Activated CD4-positive, alpha-beta T cell treated with anti-CD3 and anti-CD28 coated beads for 36 hours (primary cell): ENCODE measurements at regions not wholly inside any gene's neighbourhood (a gene's known extent, or its start where the extent isn't known, plus 50 kb on each side); places are given as distances from the start of the nearest gene placed in this dataset.

Source experiments
- ATAC-seq: fragments of 200-7000 bp; cut with Tn5 transposase; one replicate; pipeline ENCODE4 v1.10.0; 2021; ENCODE audit warnings: mild to moderate bottlenecking, moderate library complexity
- CTCF ChIA-PET: fragments of 350-600 bp; sonication (Branson Sonifier 250); formaldehyde crosslinking; loops from one replicate; lab custom pipeline; 2021; ENCODE audit warnings: antibody characterized with exemption; lab: Charles Lee
- POLR2A ChIA-PET: fragments of 350-600 bp; sonication (Branson Sonifier 250); formaldehyde crosslinking; loops from one replicate; lab custom pipeline; 2021; ENCODE audit warnings: antibody characterized with exemption, inconsistent platforms; lab: Charles Lee
- DNase-seq: peaks from one replicate; pipeline ENCODE4 v3.0.0-alpha.2; 2020
- H3K27ac Mint-ChIP-seq: one replicate; pipeline ENCODE4 v1.8.0; 2021; ENCODE audit warnings: mixed read lengths
- H3K27me3 Mint-ChIP-seq: one replicate; pipeline ENCODE4 v1.8.0; 2021; ENCODE audit warnings: mixed read lengths
- H3K36me3 Mint-ChIP-seq: one replicate; pipeline ENCODE4 v1.8.0; 2021; ENCODE audit warnings: low read depth, mixed read lengths
- H3K4me1 Mint-ChIP-seq: one replicate; pipeline ENCODE4 v1.8.0; 2021; ENCODE audit warnings: mixed read lengths
- H3K4me3 Mint-ChIP-seq: one replicate; pipeline ENCODE4 v1.8.0; 2021; ENCODE audit warnings: mild to moderate bottlenecking, moderate library complexity, mixed read lengths
- H3K9me3 Mint-ChIP-seq: one replicate; pipeline ENCODE4 v1.8.0; 2021; ENCODE audit warnings: low read depth, mixed read lengths
- intact Hi-C, 2 experiments: fragments of 100-400 bp; cut with DNase I in 1 of 2; cut with micrococcal nuclease in 1 of 2; formaldehyde crosslinking; loops; one replicate each; pipeline versions ENCODE4 v1.14.2 to v1.15.1; 2022 to 2024; cut with DNase I, micrococcal nuclease

GRCh38 chr5:117805058-117805457 lies 1183.3 kb downstream of the DTWD2 start:
- DNase-seq, result no peak
- POLR2A ChIA-PET, result no interaction called here
- Mint-ChIP-seq H3K4me1 (no peaks in the 10 kb centered on the region), H3K27ac (no peak overlapping the region), H3K9me3 (peaks cover 5% of the 10 kb centered on the region), H3K27me3 (no peaks in the 10 kb centered on the region), H3K36me3 (no peaks in the 10 kb centered on the region), H3K4me3 (no peak overlapping the region)
- CTCF ChIA-PET, result no interaction called here
- intact Hi-C loops, result no loop called here
- no peak for ATAC-seq

- Mint-ChIP-seq H3K27me3 (no peaks in the 10 kb centered on the region), H3K9me3 (peaks cover 5% of the 10 kb centered on the region), H3K4me3 (no peak overlapping the region), H3K4me1 (no peaks in the 10 kb centered on the region), H3K36me3 (no peaks in the 10 kb centered on the region), H3K27ac (no peak overlapping the region)
- ChIA-PET POLR2A (no interaction called here), CTCF (no interaction called here)
- intact Hi-C loops, result no loop called here
- no peak for DNase-seq
- no peak for ATAC-seq
These were observed 1184.8 kb downstream of the DTWD2 start for GRCh38 chr5:117803533-117803932.

GRCh38 chr5:117801583-117801982 lies 1186.8 kb downstream of the DTWD2 start:
- Mint-ChIP-seq H3K4me3 (no peak overlapping the region), H3K4me1 (no peaks in the 10 kb centered on the region), H3K27me3 (no peaks in the 10 kb centered on the region), H3K9me3 (peaks cover 5% of the 10 kb centered on the region), H3K36me3 (no peaks in the 10 kb centered on the region), H3K27ac (no peak overlapping the region)
- CTCF ChIA-PET, result no interaction called here
- POLR2A ChIA-PET, result no interaction called here
- DNase-seq (no peak), ATAC-seq (no peak)
- intact Hi-C loops, result no loop called here

- ChIA-PET POLR2A (no interaction called here), CTCF (no interaction called here)
- ATAC-seq (no peak), DNase-seq (no peak)
- no peaks in the 10 kb centered on the region for H3K36me3 Mint-ChIP-seq
- no peak overlapping the region for H3K27ac Mint-ChIP-seq
- H3K4me3 Mint-ChIP-seq, result no peak overlapping the region
- peaks cover 5% of the 10 kb centered on the region for H3K9me3 Mint-ChIP-seq
- no peaks in the 10 kb centered on the region for H3K4me1 Mint-ChIP-seq
- H3K27me3 Mint-ChIP-seq, result no peaks in the 10 kb centered on the region
- intact Hi-C loops, result no loop called here
These were observed 1188.1 kb downstream of the DTWD2 start for GRCh38 chr5:117800261-117800660.

- intact Hi-C loops, result no loop called here
- ChIA-PET CTCF (no interaction called here), POLR2A (no interaction called here)
- no peak for DNase-seq
- Mint-ChIP-seq H3K27me3 (no peaks in the 10 kb centered on the region), H3K27ac (no peak overlapping the region), H3K4me1 (no peaks in the 10 kb centered on the region), H3K4me3 (no peak overlapping the region), H3K9me3 (no peaks in the 10 kb centered on the region), H3K36me3 (no peaks in the 10 kb centered on the region)
- ATAC-seq, result no peak
These were observed 1193.5 kb downstream of the DTWD2 start for GRCh38 chr5:117794847-117795246.

GRCh38 chr5:117793963-117794362 lies 1194.4 kb downstream of the DTWD2 start:
- CTCF ChIA-PET, result no interaction called here
- DNase-seq, result no peak
- no peaks in the 10 kb centered on the region for H3K4me1 Mint-ChIP-seq

GRCh38 chr5:117792476-117792875 lies 1195.9 kb downstream of the DTWD2 start:
- Mint-ChIP-seq H3K27ac (no peak overlapping the region), H3K36me3 (no peaks in the 10 kb centered on the region), H3K4me3 (no peak overlapping the region), H3K9me3 (no peaks in the 10 kb centered on the region), H3K27me3 (no peaks in the 10 kb centered on the region), H3K4me1 (no peaks in the 10 kb centered on the region)
- intact Hi-C loops, result no loop called here
- no peak for DNase-seq
- ChIA-PET POLR2A (no interaction called here), CTCF (no interaction called here)
- no peak for ATAC-seq

More at GRCh38 chr5:117793963-117794362, 1194.4 kb downstream of the DTWD2 start:
- POLR2A ChIA-PET, result no interaction called here
- Mint-ChIP-seq H3K9me3 (no peaks in the 10 kb centered on the region), H3K36me3 (no peaks in the 10 kb centered on the region), H3K27ac (no peak overlapping the region), H3K4me3 (no peak overlapping the region), H3K27me3 (no peaks in the 10 kb centered on the region)
- intact Hi-C loops, result no loop called here
- no peak for ATAC-seq

- ChIA-PET CTCF (no interaction called here), POLR2A (no interaction called here)
- intact Hi-C loops, result no loop called here
- H3K36me3 Mint-ChIP-seq, result no peaks in the 10 kb centered on the region
- H3K27me3 Mint-ChIP-seq, result no peaks in the 10 kb centered on the region
- H3K4me1 Mint-ChIP-seq, result no peaks in the 10 kb centered on the region
- DNase-seq (no peak), ATAC-seq (no peak)
- no peak overlapping the region for H3K4me3 Mint-ChIP-seq
- peaks cover 2% of the 10 kb centered on the region for H3K9me3 Mint-ChIP-seq
- H3K27ac Mint-ChIP-seq, result no peak overlapping the region
These were observed 1199.8 kb downstream of the DTWD2 start for GRCh38 chr5:117788596-117788995.

GRCh38 chr5:117779171-117779570 lies 1204.5 kb upstream of the SEMA6A start:
- H3K4me1 Mint-ChIP-seq, result no peaks in the 10 kb centered on the region
- POLR2A ChIA-PET, result no interaction called here
- H3K9me3 Mint-ChIP-seq, result peaks cover 9% of the 10 kb centered on the region
- no peaks in the 10 kb centered on the region for H3K27me3 Mint-ChIP-seq
- DNase-seq (no peak), ATAC-seq (no peak)
- intact Hi-C loops, result no loop called here
- H3K36me3 Mint-ChIP-seq, result no peaks in the 10 kb centered on the region
- no peak overlapping the region for H3K4me3 Mint-ChIP-seq
- no peak overlapping the region for H3K27ac Mint-ChIP-seq
- CTCF ChIA-PET, result no interaction called here

GRCh38 chr5:117776977-117777376 lies 1202.4 kb upstream of the SEMA6A start:
- ATAC-seq, result no peak
- Mint-ChIP-seq H3K27me3 (no peaks in the 10 kb centered on the region), H3K36me3 (no peaks in the 10 kb centered on the region)

GRCh38 chr5:117769877-117770276 lies 1195.3 kb upstream of the SEMA6A start:
- POLR2A ChIA-PET, result no interaction called here
- no peak for DNase-seq
- no peaks in the 10 kb centered on the region for H3K27me3 Mint-ChIP-seq
- no peak overlapping the region for H3K27ac Mint-ChIP-seq
- peaks cover 3% of the 10 kb centered on the region for H3K9me3 Mint-ChIP-seq
- H3K4me1 Mint-ChIP-seq, result no peaks in the 10 kb centered on the region
- intact Hi-C loops, result no loop called here
- CTCF ChIA-PET, result no interaction called here
- ATAC-seq, result no peak
- no peaks in the 10 kb centered on the region for H3K36me3 Mint-ChIP-seq
- no peak overlapping the region for H3K4me3 Mint-ChIP-seq

More at GRCh38 chr5:117776977-117777376, 1202.4 kb upstream of the SEMA6A start:
- intact Hi-C loops, result no loop called here
- no peak for DNase-seq
- H3K27ac Mint-ChIP-seq, result no peak overlapping the region
- no peaks in the 10 kb centered on the region for H3K4me1 Mint-ChIP-seq
- no peak overlapping the region for H3K4me3 Mint-ChIP-seq
- ChIA-PET CTCF (no interaction called here), POLR2A (no interaction called here)
- peaks cover 9% of the 10 kb centered on the region for H3K9me3 Mint-ChIP-seq

GRCh38 chr5:117763271-117763670 lies 1188.6 kb upstream of the SEMA6A start:
- Mint-ChIP-seq H3K27me3 (no peaks in the 10 kb centered on the region), H3K9me3 (no peaks in the 10 kb centered on the region), H3K4me1 (no peaks in the 10 kb centered on the region), H3K27ac (no peak overlapping the region), H3K4me3 (no peak overlapping the region), H3K36me3 (no peaks in the 10 kb centered on the region)
- ChIA-PET POLR2A (no interaction called here), CTCF (no interaction called here)
- intact Hi-C loops, result no loop called here
- DNase-seq (no peak), ATAC-seq (no peak)

- ChIA-PET CTCF (no interaction called here), POLR2A (no interaction called here)
- DNase-seq, result no peak
- Mint-ChIP-seq H3K4me3 (no peak overlapping the region), H3K27ac (no peak overlapping the region), H3K27me3 (no peaks in the 10 kb centered on the region), H3K9me3 (no peaks in the 10 kb centered on the region), H3K36me3 (no peaks in the 10 kb centered on the region), H3K4me1 (no peaks in the 10 kb centered on the region)
- ATAC-seq, result no peak
- intact Hi-C loops, result no loop called here
These were observed 1186.6 kb upstream of the SEMA6A start for GRCh38 chr5:117761186-117761585.
